T-helper 2 cell (primary cell): ENCODE measurements at regions not wholly inside any gene's neighbourhood (a gene's known extent, or its start where the extent isn't known, plus 50 kb on each side); places are given as distances from the start of the nearest gene placed in this dataset.

ENCODE experiments used
- DNase-seq, 5 experiments: peaks; one replicate each; pipeline versions ENCODE4 v3.0.0 to v3.0.0-alpha.2; 2012 to 2022

DNA sequence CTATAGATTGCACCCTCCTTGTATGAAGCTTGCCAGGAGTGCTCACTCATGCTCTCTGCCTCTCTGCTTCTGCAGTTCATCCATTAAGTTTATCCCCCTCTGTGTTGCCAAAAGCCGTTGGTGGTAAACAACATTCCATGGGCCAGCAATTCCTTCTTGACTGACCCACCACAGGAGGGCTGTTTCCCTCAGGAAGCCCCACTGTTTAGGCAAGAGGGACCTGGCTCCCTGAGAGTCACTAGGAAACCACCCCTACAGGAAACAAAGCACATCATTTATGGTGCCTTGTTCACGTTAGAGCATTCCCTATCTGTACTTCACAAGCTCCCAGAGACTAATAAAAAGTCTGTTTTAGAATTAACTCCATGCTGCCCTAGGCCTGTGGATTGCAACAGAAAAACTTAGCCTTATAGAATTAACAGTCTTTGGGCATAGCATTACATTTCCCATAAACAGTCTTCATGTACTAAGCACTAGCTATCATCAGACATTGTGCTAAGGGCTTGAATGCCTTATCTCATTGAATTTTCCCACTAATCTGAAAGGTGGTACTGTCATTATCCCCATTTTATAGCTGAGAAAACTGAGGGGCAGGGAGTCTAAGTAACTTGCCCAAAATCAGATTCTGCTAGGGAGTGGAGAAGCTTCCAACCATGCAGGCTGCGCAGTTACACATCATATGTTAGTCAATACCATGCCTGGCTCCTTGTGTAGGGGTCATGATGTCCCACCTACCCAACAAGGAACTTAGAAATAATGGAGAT is 149.9 kb downstream of the SHQ1 start:
- DNase-seq: no peak

DNA sequence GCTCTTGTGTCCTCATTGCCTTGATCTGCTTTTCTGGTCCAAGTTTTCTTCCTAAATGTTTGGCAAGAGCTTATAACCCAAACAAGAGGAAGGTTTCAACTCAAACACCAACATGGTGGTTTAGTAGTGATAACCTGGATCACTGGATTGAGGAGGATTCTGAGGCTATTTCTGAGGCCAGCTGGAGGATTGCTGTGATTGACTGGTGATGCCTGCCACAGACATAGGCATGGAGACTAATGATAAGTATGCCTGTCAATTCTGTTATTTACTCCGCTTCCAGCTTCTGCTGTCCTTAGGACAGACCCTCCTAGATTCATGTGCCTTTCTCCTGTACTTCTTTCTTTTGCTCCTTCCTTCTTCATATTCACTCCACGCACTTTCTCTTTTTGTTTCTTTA is 150.5 kb downstream of the SHQ1 start:
- no peak for DNase-seq

DNA sequence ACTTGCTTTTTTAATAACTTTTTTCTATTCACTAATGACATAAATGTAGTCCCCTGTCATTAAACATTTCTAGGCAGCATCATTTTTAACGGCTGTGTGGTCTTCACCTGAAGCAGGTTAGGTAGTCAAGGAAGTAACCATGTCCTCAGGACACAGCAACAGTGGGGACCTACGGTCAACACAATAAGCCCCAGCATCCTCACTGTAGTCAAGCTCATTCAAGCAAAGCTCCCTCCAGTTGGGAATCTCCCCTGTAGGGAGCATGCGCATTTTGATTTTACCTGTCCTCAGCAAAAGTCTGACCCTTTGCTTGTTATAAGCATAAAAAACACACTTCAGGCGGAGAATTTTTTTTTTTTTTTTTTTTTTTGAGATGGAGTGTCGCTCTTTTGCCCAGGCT is 151.4 kb downstream of the SHQ1 start:
- DNase-seq: no peak

DNA sequence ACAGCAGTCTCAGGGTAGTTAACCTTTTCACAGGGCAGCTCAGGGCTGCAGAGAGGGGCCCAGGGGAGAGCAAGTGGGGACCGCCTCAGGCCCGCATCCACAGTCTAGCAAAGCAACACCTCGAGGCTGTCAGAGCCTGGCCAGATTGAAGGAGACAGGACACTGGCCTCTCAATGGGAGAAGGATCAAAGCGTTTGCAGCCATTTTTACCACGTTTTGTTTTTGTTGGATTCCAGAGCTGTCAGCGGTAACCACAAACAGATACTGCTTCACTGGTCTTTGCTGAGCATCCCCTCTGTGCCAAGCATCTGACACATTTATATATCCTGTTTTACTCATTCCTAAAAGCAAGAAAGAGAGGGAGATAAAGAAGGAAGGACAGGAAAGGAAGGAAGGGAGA is 153.8 kb downstream of the SHQ1 start:
- DNase-seq: no peak

GRCh38 chr3:72692990-72693389 is 155.3 kb downstream of the SHQ1 start:
- no peak for DNase-seq

DNA sequence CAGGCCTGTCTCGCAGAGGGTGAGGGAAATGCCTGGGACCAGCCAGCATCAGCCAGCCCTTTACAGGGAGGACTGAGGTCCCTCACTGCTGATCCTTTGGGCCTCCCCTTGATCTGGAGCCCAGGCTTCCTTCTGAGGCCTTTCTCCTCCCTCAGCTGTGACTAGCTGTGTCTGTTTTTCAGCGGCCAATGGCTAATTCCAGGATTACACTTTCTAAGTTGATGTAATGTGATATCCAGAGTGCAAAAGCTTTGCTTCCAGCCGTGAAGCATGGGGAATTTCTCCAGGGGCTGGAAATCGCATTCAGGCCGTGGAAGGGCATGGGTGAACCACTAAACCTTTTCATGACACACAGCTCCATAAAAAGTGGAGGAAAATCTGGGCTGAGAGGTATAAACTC is 157.6 kb downstream of the SHQ1 start:
- DNase-seq: no peak

GRCh38 chr3:72682936-72683452 is 165.3 kb downstream of the SHQ1 start:
- no peak for DNase-seq

GRCh38 chr3:72681598-72681997 is 166.6 kb downstream of the SHQ1 start:
- DNase-seq: no peak

GRCh38 chr3:72680766-72681165 is 167.5 kb downstream of the SHQ1 start:
- DNase-seq: no peak

GRCh38 chr3:72679540-72680198 is 168.6 kb downstream of the SHQ1 start:
- DNase-seq: peak in 1 of 5 experiments; percentile 28

DNA sequence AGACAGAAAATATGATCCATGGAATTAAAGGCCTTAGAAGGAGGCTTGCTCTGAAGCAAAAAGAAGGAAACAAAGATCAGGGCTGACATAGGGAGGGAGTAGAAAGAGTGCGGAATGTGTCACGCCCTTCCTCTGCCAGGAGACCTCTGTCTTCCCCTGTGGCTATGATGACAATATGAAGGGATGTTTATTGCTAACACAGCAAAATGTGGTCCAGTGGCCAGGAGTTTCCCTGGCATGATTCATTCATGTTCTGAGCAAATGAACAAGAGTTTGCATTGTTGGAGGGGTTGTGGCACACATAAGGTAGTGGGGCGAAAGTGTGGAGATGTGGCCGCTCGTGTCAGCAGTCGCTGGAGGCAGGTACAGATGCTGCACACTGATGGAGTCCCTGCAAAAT is 169.4 kb downstream of the SHQ1 start:
- no peak for DNase-seq

GRCh38 chr3:72678380-72678779 is 169.9 kb downstream of the SHQ1 start:
- DNase-seq: no peak

DNA sequence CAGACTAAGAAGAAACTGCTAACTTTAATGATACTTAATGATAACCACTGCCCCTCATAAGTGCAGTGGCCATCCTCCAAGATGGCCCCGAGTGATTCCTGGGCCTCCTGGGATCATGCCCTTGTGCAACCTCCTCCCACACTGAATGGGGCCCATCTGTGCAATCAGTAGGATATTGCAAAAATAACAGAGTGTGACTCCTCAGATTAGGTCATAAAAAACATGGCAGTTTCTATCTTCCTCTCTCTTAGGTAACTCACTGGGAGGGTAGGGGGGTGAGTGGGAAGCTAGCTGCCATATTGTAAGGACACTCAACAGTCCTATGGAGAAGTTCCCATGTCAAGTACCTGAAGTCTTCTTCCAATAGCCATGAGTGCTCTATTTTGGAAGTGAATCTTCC is 173.0 kb downstream of the SHQ1 start:
- no peak for DNase-seq

- DNase-seq: no peak
Observed at GRCh38 chr3:72673011-72673771, 175.1 kb downstream of the SHQ1 start.

DNA sequence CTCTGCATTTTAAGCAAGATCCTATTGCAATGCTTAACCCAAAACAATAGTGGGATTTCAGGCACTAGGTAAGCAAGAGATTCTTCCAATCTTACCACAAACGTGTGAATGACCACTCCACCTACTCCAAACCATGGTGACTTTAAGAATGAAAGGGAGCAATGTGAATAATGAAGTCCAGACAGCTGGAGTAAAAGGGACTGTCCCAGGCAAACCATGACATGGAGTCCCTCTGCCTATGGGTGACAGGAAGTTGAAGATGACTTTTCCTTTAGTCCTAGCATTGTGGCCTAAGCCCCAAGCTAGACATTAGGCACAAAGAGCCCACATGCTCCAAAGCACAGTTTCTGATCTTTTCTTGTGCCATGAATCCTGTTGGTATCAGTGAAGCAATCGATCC is 179.0 kb downstream of the SHQ1 start:
- DNase-seq: no peak

DNA sequence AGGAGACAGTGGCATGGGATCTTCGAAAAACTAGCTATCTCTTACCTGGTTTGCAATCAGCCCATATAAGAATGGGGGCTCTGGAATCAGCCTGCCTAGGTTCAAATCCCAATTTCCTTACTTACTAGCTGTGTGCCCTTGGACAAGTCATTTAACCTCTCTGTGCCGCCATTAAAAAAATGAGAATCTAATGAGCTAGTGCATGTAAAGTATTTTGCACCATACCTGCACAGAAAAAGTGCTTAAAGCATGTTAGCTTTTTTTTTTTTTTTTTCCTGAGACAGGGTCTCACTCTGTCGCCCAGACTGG is 181.8 kb downstream of the SHQ1 start:
- no peak for DNase-seq

- DNase-seq: peak in 3 of 5 experiments; percentile 10 to 47 (median 26)
Observed at GRCh38 chr3:72665701-72666446, 182.4 kb downstream of the SHQ1 start.

- DNase-seq: no peak
Observed at GRCh38 chr3:72665103-72665502, 183.1 kb downstream of the SHQ1 start.

DNA sequence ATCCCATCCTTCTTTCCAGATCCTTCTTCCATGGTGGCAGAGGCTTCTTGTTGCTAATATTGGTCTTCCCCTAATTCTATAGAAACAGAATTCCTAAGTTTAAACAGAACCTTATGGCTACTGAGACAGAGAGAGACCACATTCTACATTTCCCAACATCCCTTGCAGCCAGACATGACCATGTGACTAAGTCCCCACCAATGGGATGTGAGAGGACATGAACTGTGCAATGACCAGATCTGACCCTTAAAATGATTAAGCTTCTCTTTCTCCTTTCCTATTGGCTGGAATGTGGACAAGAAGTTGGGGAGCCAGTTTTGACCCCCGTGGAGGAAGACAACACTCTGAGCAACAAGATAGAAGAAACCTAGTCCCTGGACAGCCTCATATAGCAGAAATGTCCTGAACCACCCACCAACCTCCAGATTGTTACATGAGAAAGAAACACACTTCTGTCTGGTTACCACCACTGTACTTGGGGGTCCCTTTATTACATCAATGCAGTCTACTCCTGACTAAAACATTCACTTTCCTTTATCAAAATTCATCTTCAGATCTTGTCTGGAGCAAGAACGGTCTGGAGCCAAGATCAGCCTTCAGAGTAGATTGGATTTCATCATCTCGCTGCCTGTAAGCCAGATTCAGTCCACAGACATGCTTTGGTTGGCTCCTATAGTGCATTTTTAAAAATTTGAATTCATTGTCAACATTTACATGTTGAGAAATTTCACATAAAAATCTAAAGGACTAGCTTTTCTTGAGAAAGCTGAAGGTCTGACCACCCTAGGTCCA is 183.9 kb downstream of the SHQ1 start:
- no peak for DNase-seq

DNA sequence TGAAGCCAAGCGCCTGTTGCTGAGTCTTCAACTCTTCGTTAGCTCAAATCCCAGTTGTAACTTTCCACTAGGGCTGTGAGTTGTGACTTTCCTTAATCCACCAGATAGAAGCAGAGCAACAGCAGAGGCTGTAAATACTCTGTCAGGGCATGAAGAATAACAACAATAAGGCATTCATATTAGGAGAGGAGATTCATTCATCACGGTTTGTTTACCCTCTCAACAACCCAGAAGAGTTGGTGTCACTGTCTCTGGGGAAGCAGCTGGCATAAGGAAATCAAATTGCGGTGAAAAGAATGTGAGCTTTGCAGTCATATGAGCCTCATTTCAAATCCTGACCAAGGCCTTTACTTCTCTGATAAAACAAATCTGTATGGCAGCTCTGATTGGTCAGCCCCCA is 184.8 kb downstream of the SHQ1 start:
- DNase-seq: no peak

- DNase-seq: no peak
Observed at GRCh38 chr3:72661115-72661457, 187.2 kb downstream of the SHQ1 start.
